Skeletal muscle tissue (tissue), 3 donors: ENCODE measurements at regions not wholly inside any gene's neighbourhood (a gene's known extent, or its start where the extent isn't known, plus 50 kb on each side); places are given as distances from the start of the nearest gene placed in this dataset.

ENCODE experiments used
- H3K27ac ChIP-seq: one replicate; pipeline ENCODE4 v1.7.0; 2013; ENCODE audit warnings: mild to moderate bottlenecking, low read depth, low read length, inconsistent platforms
- H3K27me3 ChIP-seq, 3 donors: one replicate each; pipeline ENCODE4 v1.7.0; 2013; ENCODE audit warnings: low read length in 3 of 3; ENCODE audit not compliant: control insufficient read depth in 3 of 3, insufficient read depth in 3 of 3
- H3K36me3 ChIP-seq, 3 donors: one replicate each; pipeline ENCODE4 v1.7.0; 2013; ENCODE audit warnings: low read length in 3 of 3; ENCODE audit not compliant: control insufficient read depth in 3 of 3, insufficient read depth in 3 of 3
- H3K4me1 ChIP-seq, 3 donors: one replicate each; pipeline ENCODE4 v1.7.0; 2013; ENCODE audit warnings: low read length in 3 of 3, mild to moderate bottlenecking in 3 of 3; ENCODE audit not compliant: control insufficient read depth in 3 of 3, insufficient read depth in 3 of 3
- H3K4me3 ChIP-seq, 3 donors: one replicate each; pipeline ENCODE4 v1.7.0; 2013; ENCODE audit warnings: low read length in 3 of 3
- H3K9ac ChIP-seq, 3 donors: one replicate each; pipeline ENCODE4 v1.7.0; 2013; ENCODE audit warnings: low read length in 3 of 3, mild to moderate bottlenecking in 3 of 3, moderate library complexity in 2 of 3, low read depth in 1 of 3
- H3K9me3 ChIP-seq, 3 donors: one replicate each; pipeline ENCODE4 v1.7.0; 2013; ENCODE audit warnings: low read length in 3 of 3; ENCODE audit not compliant: control insufficient read depth in 3 of 3
- donor health status: Osteomylitis.

GRCh38 chr2:239700686-239701345 is 300.0 kb upstream of the HDAC4 start:
- Histone ChIP-seq H3K4me1 (peaks cover 0 to 2% (median 1%) of the 10 kb centered on the region in 3 donors), H3K36me3 (no peaks in the 10 kb centered on the region), H3K9me3 (peaks cover 0 to 5% (median 0%) of the 10 kb centered on the region in 3 donors), H3K9ac (no peak overlapping the region), H3K27ac (no peak overlapping the region), H3K27me3 (no peaks in the 10 kb centered on the region), H3K4me3 (no peak overlapping the region)

- H3K36me3 ChIP-seq: no peaks in the 10 kb centered on the region
- H3K4me1 ChIP-seq: peaks cover 13 to 14% (median 13%) of the 10 kb centered on the region in 3 donors
- H3K9me3 ChIP-seq: no peaks in the 10 kb centered on the region
- H3K27ac ChIP-seq: no peak overlapping the region
- no peak overlapping the region for H3K4me3 ChIP-seq
- H3K27me3 ChIP-seq: no peaks in the 10 kb centered on the region
- no peak overlapping the region for H3K9ac ChIP-seq
These were observed 296.8 kb upstream of the HDAC4 start for GRCh38 chr2:239697399-239698164.

- Histone ChIP-seq H3K27ac (no peak overlapping the region), H3K27me3 (no peaks in the 10 kb centered on the region), H3K9me3 (no peaks in the 10 kb centered on the region), H3K36me3 (no peaks in the 10 kb centered on the region), H3K4me3 (no peak overlapping the region), H3K9ac (no peak overlapping the region), H3K4me1 (peaks cover 22 to 23% (median 22%) of the 10 kb centered on the region in 3 donors)
These were observed 295.9 kb upstream of the HDAC4 start for GRCh38 chr2:239696559-239697207.

- Histone ChIP-seq H3K27me3 (no peaks in the 10 kb centered on the region), H3K9ac (no peak overlapping the region), H3K9me3 (no peaks in the 10 kb centered on the region), H3K36me3 (no peaks in the 10 kb centered on the region), H3K4me3 (no peak overlapping the region), H3K4me1 (peaks cover 30 to 32% (median 31%) of the 10 kb centered on the region in 3 donors), H3K27ac (no peak overlapping the region)
These were observed 295.0 kb upstream of the HDAC4 start for GRCh38 chr2:239695728-239696240.

- Histone ChIP-seq H3K9me3 (no peaks in the 10 kb centered on the region), H3K4me1 (peaks cover 32 to 34% (median 32%) of the 10 kb centered on the region in 3 donors), H3K27me3 (no peaks in the 10 kb centered on the region), H3K9ac (no peak overlapping the region), H3K36me3 (no peaks in the 10 kb centered on the region), H3K4me3 (no peak overlapping the region), H3K27ac (no peak overlapping the region)
These were observed 294.4 kb upstream of the HDAC4 start for GRCh38 chr2:239695106-239695727.

- Histone ChIP-seq H3K4me1 (peaks cover 34 to 39% (median 36%) of the 10 kb centered on the region in 3 donors), H3K27me3 (no peaks in the 10 kb centered on the region), H3K9me3 (no peaks in the 10 kb centered on the region), H3K9ac (no peak overlapping the region), H3K27ac (no peak overlapping the region), H3K36me3 (no peaks in the 10 kb centered on the region), H3K4me3 (no peak overlapping the region)
These were observed 293.7 kb upstream of the HDAC4 start for GRCh38 chr2:239694487-239694886.

- no peaks in the 10 kb centered on the region for H3K27me3 ChIP-seq
- H3K9me3 ChIP-seq: no peaks in the 10 kb centered on the region
- H3K27ac ChIP-seq: no peak overlapping the region
These were observed 293.1 kb upstream of the HDAC4 start for GRCh38 chr2:239693761-239694415.

GRCh38 chr2:239693330-239693729 is 292.5 kb upstream of the HDAC4 start:
- peak overlapping the region in 1 of 3 donors; percentile 58 for H3K9ac ChIP-seq
- no peaks in the 10 kb centered on the region for H3K36me3 ChIP-seq
- no peaks in the 10 kb centered on the region for H3K27me3 ChIP-seq

More at GRCh38 chr2:239693761-239694415, 293.1 kb upstream of the HDAC4 start:
- no peaks in the 10 kb centered on the region for H3K36me3 ChIP-seq
- H3K9ac ChIP-seq: no peak overlapping the region
- H3K4me1 ChIP-seq: peaks cover 34 to 40% (median 36%) of the 10 kb centered on the region in 3 donors
- no peak overlapping the region for H3K4me3 ChIP-seq

GRCh38 chr2:239692919-239693318 is 292.1 kb upstream of the HDAC4 start:
- H3K9ac ChIP-seq: peak overlapping the region in 1 of 3 donors; percentile 58
- H3K4me1 ChIP-seq: peaks cover 37 to 46% (median 41%) of the 10 kb centered on the region in 3 donors
- no peaks in the 10 kb centered on the region for H3K27me3 ChIP-seq
- H3K36me3 ChIP-seq: no peaks in the 10 kb centered on the region
- no peak overlapping the region for H3K4me3 ChIP-seq
- H3K9me3 ChIP-seq: no peaks in the 10 kb centered on the region
- H3K27ac ChIP-seq: no peak overlapping the region

More at GRCh38 chr2:239693330-239693729, 292.5 kb upstream of the HDAC4 start:
- H3K4me1 ChIP-seq: peaks cover 34 to 44% (median 38%) of the 10 kb centered on the region in 3 donors
- no peaks in the 10 kb centered on the region for H3K9me3 ChIP-seq
- no peak overlapping the region for H3K4me3 ChIP-seq
- no peak overlapping the region for H3K27ac ChIP-seq
